ENCODE measurements at regions not wholly inside any gene's neighbourhood (a gene's known extent, or its start where the extent isn't known, plus 50 kb on each side); places are given as distances from the start of the nearest gene placed in this dataset.

GRCh38 chr6:144844596-144844995 is 559.5 kb downstream of the UTRN start:
- peaks cover 17 to 42% of the 10 kb centered on the region in 2 experiments for H3K36me3 ChIP-seq (replicated peaks in 1 of 2; ENCODE audit: control insufficient read depth in 1 of 2, insufficient read depth in 2 of 2, low read length in 2 of 2)
- 96% methylated on average over 3 of the region's 3 CpGs for WGBS (ENCODE audit: low lambda C conversion rate)
- no peak overlapping the region for H3K4me3 ChIP-seq (replicated peaks in 1 of 3; ENCODE audit: insufficient read depth in 1 of 3, low read depth in 2 of 3, low read length in 3 of 3)

GRCh38 chr6:144845186-144845585 is 560.1 kb downstream of the UTRN start:
- Histone ChIP-seq H3K27ac (ENCODE audit: extremely low read length, insufficient read depth, low read length) (no peak overlapping the region), H3K4me3 (replicated peaks in 1 of 3; ENCODE audit: insufficient read depth in 1 of 3, low read depth in 2 of 3, low read length in 3 of 3) (no peak overlapping the region), H3K36me3 (replicated peaks in 1 of 2; ENCODE audit: control insufficient read depth in 1 of 2, insufficient read depth in 2 of 2, low read length in 2 of 2) (peaks cover 17 to 38% of the 10 kb centered on the region in 2 experiments), H3K4me2 (ENCODE audit: low read depth, low read length) (no peak overlapping the region), H3K27me3 (ENCODE audit: control insufficient read depth in 1 of 2, insufficient read depth in 2 of 2, low read length in 2 of 2) (no peaks in the 10 kb centered on the region), H3K9ac (ENCODE audit: insufficient read depth, low read depth, low read length) (no peak overlapping the region), H3K79me2 (ENCODE audit: insufficient read depth, low read length) (no peaks in the 10 kb centered on the region), H2AFZ (ENCODE audit: low read length) (no peak overlapping the region), H3K4me1 (ENCODE audit: insufficient read depth, low read length) (no peaks in the 10 kb centered on the region), H3K9me3 (ENCODE audit: low read length) (no peaks in the 10 kb centered on the region), H4K20me1 (ENCODE audit: insufficient read depth, low read length) (no peaks in the 10 kb centered on the region)
- ATAC-seq (no peak), FAIRE-seq (no peak), DNase-seq (ENCODE audit: low spot score) (no peak)
- intact Hi-C loops (cut with micrococcal nuclease; ENCODE audit: unreplicated experiment) (no loop called here), in situ Hi-C loops (cut with HindIII; ENCODE audit: extremely low pct_ligation_motif_present, low pct_unique_long_range_greater_than_20kb) (no loop called here)
- BruUV-seq (replicated peaks), result no TSS peak
- CTCF ChIA-PET (ENCODE audit: low intra/inter-chr PET ratio, low total read pairs), result no interaction called here
- POLR2A ChIA-PET, result no interaction called here
- TF ChIP-seq ZMAT5 (CRISPR knock-in tag; IDR thresholded peaks at IDR 0.05; ENCODE audit: borderline replicate concordance, low read depth) (no peak), LCORL (IDR thresholded peaks at IDR 0.05) (peak; percentile 88), LCORL (CRISPR knock-in tag; IDR thresholded peaks at IDR 0.05) (no peak)

More at GRCh38 chr6:144844596-144844995, 559.5 kb downstream of the UTRN start:
- intact Hi-C loops (cut with micrococcal nuclease; ENCODE audit: unreplicated experiment), result no loop called here
- TF ChIP-seq ZBTB8A (CRISPR knock-in tag; IDR thresholded peaks at IDR 0.05; ENCODE audit: borderline replicate concordance, low read depth) (no peak), BATF2 (CRISPR knock-in tag; IDR thresholded peaks at IDR 0.05) (no peak), ATF3 (CRISPR knock-in tag; IDR thresholded peaks at IDR 0.05) (no peak), ASH2L (IDR thresholded peaks at IDR 0.05; ENCODE audit: insufficient read length, low read depth, low read length) (no peak), MXD3 (CRISPR knock-in tag; IDR thresholded peaks at IDR 0.05) (no peak), EED (CRISPR knock-in tag; IDR thresholded peaks at IDR 0.05) (no peak)
- Histone ChIP-seq H4K20me1 (ENCODE audit: insufficient read depth, low read length) (no peaks in the 10 kb centered on the region), H3K9ac (ENCODE audit: insufficient read depth, low read depth, low read length) (no peak overlapping the region), H3K27ac (ENCODE audit: extremely low read length, insufficient read depth, low read length) (no peak overlapping the region), H3K4me1 (ENCODE audit: insufficient read depth, low read length) (no peaks in the 10 kb centered on the region), H3K27me3 (ENCODE audit: control insufficient read depth in 1 of 2, insufficient read depth in 2 of 2, low read length in 2 of 2) (no peaks in the 10 kb centered on the region), H3K4me2 (ENCODE audit: low read depth, low read length) (no peak overlapping the region), H2AFZ (ENCODE audit: low read length) (no peak overlapping the region), H3K9me3 (ENCODE audit: low read length) (no peaks in the 10 kb centered on the region), H3K79me2 (ENCODE audit: insufficient read depth, low read length) (no peaks in the 10 kb centered on the region)
- POLR2A ChIA-PET, result no interaction called here
- BruUV-seq (replicated peaks), result no TSS peak
- no peak for FAIRE-seq
- no peak for DNase-seq (ENCODE audit: low spot score)
- CTCF ChIA-PET (ENCODE audit: low intra/inter-chr PET ratio, low total read pairs), result no interaction called here
- ATAC-seq, result no peak
- in situ Hi-C loops (cut with HindIII; ENCODE audit: extremely low pct_ligation_motif_present, low pct_unique_long_range_greater_than_20kb), result no loop called here

All from HepG2 (cell line).